IMR-90 (cell line): ENCODE measurements at regions not wholly inside any gene's neighbourhood (a gene's known extent, or its start where the extent isn't known, plus 50 kb on each side); places are given as distances from the start of the nearest gene placed in this dataset.

Experiments used
- ATAC-seq: fragments of 200-7000 bp; cut with Tn5 transposase; 2 replicates; pipeline ENCODE4 v1.9.1; 2020; ENCODE audit warnings: low read depth, mild to moderate bottlenecking, moderate library complexity
- BruUV-seq: library from RNA; stranded (reverse); fragments of 400-500 nt; replicated peaks from 2 replicates; lab custom pipeline; 2021; lab: Mats Ljungman, UMichigan
- CTCF ChIA-PET: fragments of 300-600 bp; formaldehyde crosslinking; extraction: SDS; loops from one replicate; lab custom pipeline; 2021; ENCODE audit warnings: antibody characterized with exemption; lab: Yijun Ruan, JAX
- POLR2A ChIA-PET: fragments of 300-600 bp; sonication (Branson Sonifier 250); formaldehyde crosslinking; loops from one replicate; lab custom pipeline; 2022; ENCODE audit warnings: antibody characterized with exemption; ENCODE audit not compliant: unreplicated experiment; lab: Charles Lee
- DNase-seq: peaks from one replicate; pipeline ENCODE4 v3.0.0; 2013
- H2AFZ ChIP-seq: replicated peaks from 2 replicates; pipeline ENCODE3; 2013; ENCODE audit warnings: low read length, mild to moderate bottlenecking; ENCODE audit not compliant: poor library complexity
- H2AK5ac ChIP-seq: 2 replicates; pipeline ENCODE4 v1.6.1; 2013; ENCODE audit warnings: low read depth, low read length, inconsistent platforms
- H2AK9ac ChIP-seq: replicated peaks from 2 replicates; pipeline ENCODE3; 2013; ENCODE audit warnings: mild to moderate bottlenecking, low read depth, low read length, moderate library complexity; ENCODE audit not compliant: poor library complexity
- H2BK120ac ChIP-seq: 2 replicates; pipeline ENCODE4 v1.6.1; 2013; ENCODE audit warnings: low read depth, low read length, inconsistent platforms
- H2BK15ac ChIP-seq: 3 replicates; pipeline ENCODE4 v1.6.1; 2013; ENCODE audit warnings: low read depth, low read length, inconsistent platforms
- H2BK20ac ChIP-seq: 2 replicates; pipeline ENCODE4 v1.6.1; 2013; ENCODE audit warnings: low read depth, mild to moderate bottlenecking, inconsistent platforms, low read length, moderate library complexity
- H2BK5ac ChIP-seq: 2 replicates; pipeline ENCODE4 v1.6.1; 2013; ENCODE audit warnings: mild to moderate bottlenecking, low read depth, low read length, inconsistent platforms; ENCODE audit not compliant: poor library complexity, severe bottlenecking
- H3K14ac ChIP-seq: replicated peaks from 2 replicates; pipeline ENCODE4 v1.6.1; 2013; ENCODE audit warnings: low read depth, low read length, inconsistent platforms
- H3K18ac ChIP-seq: 2 replicates; pipeline ENCODE4 v1.6.1; 2013; ENCODE audit warnings: low read depth, low read length, control low read depth
- H3K23ac ChIP-seq: 2 replicates; pipeline ENCODE4 v1.6.1; 2013; ENCODE audit warnings: low read depth, low read length, inconsistent platforms
- H3K27ac ChIP-seq: 2 replicates; pipeline ENCODE4 v1.5.1; 2013; ENCODE audit warnings: mild to moderate bottlenecking, control low read depth, low read length; ENCODE audit not compliant: insufficient read depth
- H3K27me3 ChIP-seq: 2 replicates; pipeline ENCODE4 v1.6.1; 2013; ENCODE audit warnings: low read length; ENCODE audit not compliant: control insufficient read depth, insufficient read depth
- H3K36me3 ChIP-seq: 2 replicates; pipeline ENCODE4 v1.6.1; 2013; ENCODE audit warnings: low read length, mixed read lengths; ENCODE audit not compliant: control insufficient read depth, insufficient read depth
- H3K4ac ChIP-seq: 2 replicates; pipeline ENCODE4 v1.6.1; 2013; ENCODE audit warnings: low read depth, low read length, inconsistent platforms
- H3K4me1 ChIP-seq: 2 replicates; pipeline ENCODE4 v1.6.1; 2013; ENCODE audit warnings: low read length, mixed read lengths; ENCODE audit not compliant: control insufficient read depth, insufficient read depth
- H3K4me2 ChIP-seq: 2 replicates; pipeline ENCODE4 v1.6.1; 2013; ENCODE audit warnings: low read depth, mild to moderate bottlenecking, control low read depth, low read length, moderate library complexity
- H3K4me3 ChIP-seq: 2 replicates; pipeline ENCODE4 v1.5.1; 2013; ENCODE audit warnings: low read depth, mild to moderate bottlenecking, control low read depth, low read length, moderate library complexity; ENCODE audit not compliant: insufficient read depth
- H3K56ac ChIP-seq: 2 replicates; pipeline ENCODE4 v1.6.1; 2013; ENCODE audit warnings: low read length, inconsistent platforms; ENCODE audit not compliant: insufficient read depth; ENCODE audit errors: extremely low read depth
- H3K79me1 ChIP-seq, 2 experiments: 2 replicates each; pipeline ENCODE4 v1.6.1; 2013; ENCODE audit warnings: low read length in 2 of 2, inconsistent platforms in 1 of 2, low read depth in 1 of 2
- H3K9ac ChIP-seq: 2 replicates; pipeline ENCODE4 v1.6.1; 2013; ENCODE audit warnings: low read depth, low read length, control low read depth
- H3K9me1 ChIP-seq: 2 replicates; pipeline ENCODE4 v1.6.1; 2013; ENCODE audit warnings: low read length, inconsistent platforms; ENCODE audit not compliant: insufficient read depth
- H3K9me3 ChIP-seq: 2 replicates; pipeline ENCODE4 v1.6.1; 2013; ENCODE audit warnings: low read length; ENCODE audit not compliant: control insufficient read depth, insufficient read depth
- H4K20me1 ChIP-seq: 2 replicates; pipeline ENCODE4 v1.6.1; 2013; ENCODE audit warnings: low read length, inconsistent platforms; ENCODE audit not compliant: insufficient read depth
- H4K5ac ChIP-seq: 2 replicates; pipeline ENCODE4 v1.6.1; 2013; ENCODE audit warnings: mild to moderate bottlenecking, low read depth, low read length, control low read depth
- H4K8ac ChIP-seq, 2 experiments: 2 replicates each; pipeline ENCODE4 v1.6.1; 2013; ENCODE audit warnings: low read depth in 2 of 2, low read length in 2 of 2, control low read depth in 1 of 2, inconsistent platforms in 1 of 2
- H4K91ac ChIP-seq: 2 replicates; pipeline ENCODE4 v1.6.1; 2013; ENCODE audit warnings: low read depth, low read length, inconsistent platforms; ENCODE audit not compliant: insufficient read depth
- CEBPB ChIP-seq: IDR thresholded peaks from 2 replicates; pipeline ENCODE4 v1.6.1; 2012; ENCODE audit warnings: low read depth, low read length, improper control_type of control experiment
- FOS ChIP-seq: fragments of 150-350 bp; IDR thresholded peaks from 2 replicates; pipeline ENCODE4 v1.6.1; 2016; ENCODE audit warnings: low read depth, low read length
- MAFK ChIP-seq: IDR thresholded peaks from 2 replicates; pipeline ENCODE4 v1.6.1; 2012; ENCODE audit warnings: low read depth, low read length, improper control_type of control experiment
- MAZ ChIP-seq: IDR thresholded peaks from 2 replicates; pipeline ENCODE4 v1.6.1; 2012; ENCODE audit warnings: low read depth, mild to moderate bottlenecking, low read length, improper control_type of control experiment, moderate library complexity, borderline replicate concordance
- MXI1 ChIP-seq: IDR thresholded peaks from 2 replicates; pipeline ENCODE4 v1.6.1; 2012; ENCODE audit warnings: low read depth, mild to moderate bottlenecking, low read length, moderate library complexity, borderline replicate concordance
- POLR2A ChIP-seq: IDR thresholded peaks from 2 replicates; pipeline ENCODE4 v1.6.1; 2012; ENCODE audit warnings: mild to moderate bottlenecking, low read depth, low read length
- RAD21 ChIP-seq: IDR thresholded peaks from 2 replicates; pipeline ENCODE4 v1.6.1; 2012; ENCODE audit warnings: low read length, improper control_type of control experiment
- RCOR1 ChIP-seq: IDR thresholded peaks from 2 replicates; pipeline ENCODE4 v1.6.1; 2012; ENCODE audit warnings: mild to moderate bottlenecking, low read length, improper control_type of control experiment; ENCODE audit not compliant: insufficient replicate concordance
- RFX5 ChIP-seq: IDR thresholded peaks from 2 replicates; pipeline ENCODE4 v1.8.0; 2012; ENCODE audit warnings: low read depth, mild to moderate bottlenecking, low read length, moderate library complexity
- WGBS, 2 experiments: methylation state at CpG; one replicate each; pipeline versions ENCODE4 v1.1.5 to v1.1.7; 2013; ENCODE audit warnings: missing lambda C conversion rate in 2 of 2; ENCODE audit not compliant: insufficient read length in 1 of 2; ENCODE audit errors: extremely low coverage in 2 of 2; 5-methylcytosine and 5-hydroxymethylcytosine counted together
- dilution Hi-C: fragments of 300-500 bp; cut with HindIII; formaldehyde crosslinking; loops from one replicate; pipeline ENCODE4 v1.14.3; 2018; ENCODE audit warnings: low sequenced_read_pairs; ENCODE audit not compliant: unreplicated experiment
- in situ Hi-C: fragments of 300-500 bp; cut with MboI; formaldehyde crosslinking; loops from 3 replicates; pipeline ENCODE4 v1.14.3; 2019; ENCODE audit warnings: low sequenced_read_pairs, inconsistent platforms, mixed read lengths
- intact Hi-C: fragments of 100-400 bp; cut with micrococcal nuclease; formaldehyde crosslinking; loops from 2 replicates; pipeline ENCODE4 v1.10.0; 2022
- TF ChIP-seq, protein P1 (sequence below): conservative IDR thresholded peaks from 2 replicates; pipeline ENCODE4 v1.5.1; 2012; ENCODE audit warnings: mild to moderate bottlenecking, low read depth, low read length, improper control_type of control experiment

DNA sequence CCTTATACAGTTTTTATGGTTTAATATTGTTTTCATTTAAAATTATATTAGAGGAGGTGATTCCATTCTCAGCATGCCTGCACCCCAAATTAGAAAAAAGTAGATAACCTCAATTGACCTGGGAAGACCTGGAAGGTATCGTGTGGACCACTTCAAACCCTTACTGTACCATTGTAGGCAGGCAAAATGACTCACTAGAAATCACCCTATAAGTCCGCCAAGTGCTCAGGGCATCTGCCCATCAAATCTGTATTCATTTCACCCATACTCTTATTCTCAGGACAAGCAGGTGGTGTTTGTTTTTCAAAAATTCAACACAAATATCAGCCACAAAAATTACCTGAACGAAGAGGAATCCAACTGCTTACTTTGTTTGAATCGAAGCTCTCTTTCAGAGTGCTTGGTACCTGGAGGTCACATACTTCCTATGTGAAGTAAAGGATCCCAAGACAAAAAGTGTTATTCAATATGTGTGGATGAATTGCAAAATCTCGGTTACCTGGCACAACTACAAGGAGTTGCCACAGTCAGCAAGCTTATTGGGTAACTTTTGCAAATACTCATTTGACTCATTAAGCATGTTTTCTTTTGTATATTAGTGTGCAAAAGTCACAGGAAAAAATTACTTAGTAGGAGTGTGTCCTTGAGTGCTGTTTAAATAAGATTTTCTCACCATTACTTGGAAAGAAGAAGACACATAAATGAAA, 216.2 kb downstream of the ENC1 start:
- no peak overlapping the region for H3K27ac ChIP-seq
- CTCF ChIA-PET, result no interaction called here

More for the DNA sequence above, 216.2 kb downstream of the ENC1 start:
- H3K14ac ChIP-seq, result no peak overlapping the region
- no peak overlapping the region for H3K18ac ChIP-seq
- no peak overlapping the region for H4K8ac ChIP-seq
- H2BK5ac ChIP-seq, result no peak overlapping the region
- no peak overlapping the region for H2BK120ac ChIP-seq
- H2AFZ ChIP-seq, result no peak overlapping the region
- H3K36me3 ChIP-seq, result no peaks in the 10 kb centered on the region
- H3K9ac ChIP-seq, result no peak overlapping the region
- POLR2A ChIA-PET, result no interaction called here
- no peak overlapping the region for H4K91ac ChIP-seq
- intact Hi-C loops (no loop called here), dilution Hi-C loops (no loop called here), in situ Hi-C loops (no loop called here)
- no peak for DNase-seq
- H4K5ac ChIP-seq, result no peak overlapping the region
- no peaks in the 10 kb centered on the region for H4K20me1 ChIP-seq
- no peaks in the 10 kb centered on the region for H3K9me1 ChIP-seq
- H2BK15ac ChIP-seq, result no peak overlapping the region
- H3K56ac ChIP-seq, result no peak overlapping the region
- H2BK20ac ChIP-seq, result no peak overlapping the region
- H3K27me3 ChIP-seq, result peaks cover 6% of the 10 kb centered on the region
- H2AK5ac ChIP-seq, result no peak overlapping the region
- H3K4me2 ChIP-seq, result no peak overlapping the region
- no peaks in the 10 kb centered on the region for H3K79me1 ChIP-seq
- TF ChIP-seq MAZ (no peak), RCOR1 (no peak), POLR2A (no peak), FOS (no peak), RAD21 (no peak), MXI1 (no peak), CEBPB (no peak), RFX5 (no peak), MAFK (no peak)
- TF ChIP-seq, protein P1, sequence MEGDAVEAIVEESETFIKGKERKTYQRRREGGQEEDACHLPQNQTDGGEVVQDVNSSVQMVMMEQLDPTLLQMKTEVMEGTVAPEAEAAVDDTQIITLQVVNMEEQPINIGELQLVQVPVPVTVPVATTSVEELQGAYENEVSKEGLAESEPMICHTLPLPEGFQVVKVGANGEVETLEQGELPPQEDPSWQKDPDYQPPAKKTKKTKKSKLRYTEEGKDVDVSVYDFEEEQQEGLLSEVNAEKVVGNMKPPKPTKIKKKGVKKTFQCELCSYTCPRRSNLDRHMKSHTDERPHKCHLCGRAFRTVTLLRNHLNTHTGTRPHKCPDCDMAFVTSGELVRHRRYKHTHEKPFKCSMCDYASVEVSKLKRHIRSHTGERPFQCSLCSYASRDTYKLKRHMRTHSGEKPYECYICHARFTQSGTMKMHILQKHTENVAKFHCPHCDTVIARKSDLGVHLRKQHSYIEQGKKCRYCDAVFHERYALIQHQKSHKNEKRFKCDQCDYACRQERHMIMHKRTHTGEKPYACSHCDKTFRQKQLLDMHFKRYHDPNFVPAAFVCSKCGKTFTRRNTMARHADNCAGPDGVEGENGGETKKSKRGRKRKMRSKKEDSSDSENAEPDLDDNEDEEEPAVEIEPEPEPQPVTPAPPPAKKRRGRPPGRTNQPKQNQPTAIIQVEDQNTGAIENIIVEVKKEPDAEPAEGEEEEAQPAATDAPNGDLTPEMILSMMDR, result no peak
- H3K4me3 ChIP-seq, result no peak overlapping the region
- H2AK9ac ChIP-seq, result no peak overlapping the region
- WGBS, 2 experiments, result no CpG with 5 or more reads among the region's 5 CpGs
- BruUV-seq, result no TSS peak
- H3K9me3 ChIP-seq, result no peaks in the 10 kb centered on the region; the same call in 1 of the 2 replicates
- H3K4me1 ChIP-seq, result no peaks in the 10 kb centered on the region
- ATAC-seq, result no peak
- no peak overlapping the region for H3K23ac ChIP-seq
- no peak overlapping the region for H3K4ac ChIP-seq
